WTC11 (cell line): ENCODE measurements at regions not wholly inside any gene's neighbourhood (a gene's known extent, or its start where the extent isn't known, plus 50 kb on each side); places are given as distances from the start of the nearest gene placed in this dataset.

Experiments used
- ATAC-seq: fragments of 200-7000 bp; cut with Tn5 transposase; 2 replicates; pipeline ENCODE4 v1.10.0; 2021; ENCODE audit warnings: mild to moderate bottlenecking, moderate library complexity
- CTCF ChIA-PET: fragments of 300-600 bp; sonication (Branson Sonifier 250); formaldehyde crosslinking; loops from one replicate; lab custom pipeline; 2021; ENCODE audit warnings: antibody characterized with exemption; lab: Charles Lee
- POLR2A ChIA-PET: fragments of 350-600 bp; sonication (Branson Sonifier 250); formaldehyde crosslinking; loops from one replicate; lab custom pipeline; 2021; ENCODE audit warnings: antibody characterized with exemption; lab: Charles Lee
- DNase-seq: peaks from one replicate; pipeline ENCODE4 v3.0.0; 2021; ENCODE audit warnings: low spot score
- H3K27ac Mint-ChIP-seq: 2 replicates; pipeline ENCODE4 v1.8.0; 2021; ENCODE audit warnings: mixed read lengths
- H3K27me3 Mint-ChIP-seq: 2 replicates; pipeline ENCODE4 v1.8.0; 2021; ENCODE audit warnings: low read depth, mild to moderate bottlenecking, moderate library complexity, mixed read lengths
- H3K36me3 Mint-ChIP-seq: 2 replicates; pipeline ENCODE4 v1.8.0; 2021; ENCODE audit warnings: mixed read lengths
- H3K4me1 Mint-ChIP-seq: 2 replicates; pipeline ENCODE4 v1.8.0; 2022; ENCODE audit warnings: mixed read lengths
- H3K4me3 Mint-ChIP-seq: 2 replicates; pipeline ENCODE4 v1.8.0; 2021; ENCODE audit warnings: mild to moderate bottlenecking, moderate library complexity, mixed read lengths
- H3K9me3 Mint-ChIP-seq: 2 replicates; pipeline ENCODE4 v1.8.0; 2021; ENCODE audit warnings: mixed read lengths
- JUN ChIP-seq: sonication (generic); formaldehyde crosslinking; IDR thresholded peaks from 2 replicates; pipeline ENCODE4 v1.8.0; 2023; ENCODE audit warnings: mild to moderate bottlenecking, missing genetic modification reagents
- MYBL2 ChIP-seq: sonication (generic); formaldehyde crosslinking; IDR thresholded peaks from 2 replicates; pipeline ENCODE4 v1.8.1; 2023; ENCODE audit warnings: mild to moderate bottlenecking, moderate library complexity, missing genetic modification reagents
- NR1H2 ChIP-seq: sonication (generic); formaldehyde crosslinking; IDR thresholded peaks from 2 replicates; pipeline ENCODE4 v1.9.0; 2021; ENCODE audit warnings: mild to moderate bottlenecking, moderate library complexity, missing genetic modification reagents
- NR2C2 ChIP-seq: sonication (generic); formaldehyde crosslinking; IDR thresholded peaks from 2 replicates; pipeline ENCODE4 v1.8.0; 2022; ENCODE audit warnings: mild to moderate bottlenecking, missing genetic modification reagents
- RORB ChIP-seq: fragments of 250-450 bp; sonication (Bioruptor Pico); IDR thresholded peaks from 2 replicates; pipeline ENCODE4 v1.9.0; 2021; ENCODE audit warnings: mild to moderate bottlenecking
- SMAD3 ChIP-seq: sonication (generic); formaldehyde crosslinking; IDR thresholded peaks from 2 replicates; pipeline ENCODE4 v1.8.0; 2022; ENCODE audit warnings: missing genetic modification reagents, mild to moderate bottlenecking, borderline replicate concordance
- TCF7 ChIP-seq: sonication (generic); formaldehyde crosslinking; IDR thresholded peaks from 2 replicates; pipeline ENCODE4 v1.8.0; 2022; ENCODE audit warnings: mild to moderate bottlenecking, low read depth, missing genetic modification reagents, moderate library complexity
- TEAD1 ChIP-seq: sonication (generic); formaldehyde crosslinking; IDR thresholded peaks from 2 replicates; pipeline ENCODE4 v1.8.0; 2022; ENCODE audit warnings: mild to moderate bottlenecking, missing genetic modification reagents
- ZNF232 ChIP-seq: sonication (generic); formaldehyde crosslinking; IDR thresholded peaks from 2 replicates; pipeline ENCODE4 v1.8.0; 2022; ENCODE audit warnings: mild to moderate bottlenecking, missing genetic modification reagents
- ZNF396 ChIP-seq: fragments of 250-450 bp; sonication (Bioruptor Pico); IDR thresholded peaks from 2 replicates; pipeline ENCODE4 v1.8.0; 2021; ENCODE audit warnings: mild to moderate bottlenecking, moderate library complexity, borderline replicate concordance
- ZNF671 ChIP-seq: fragments of 250-450 bp; sonication (Bioruptor Pico); IDR thresholded peaks from 2 replicates; pipeline ENCODE4 v1.8.0; 2021; ENCODE audit warnings: mild to moderate bottlenecking
- TF ChIP-seq, protein P1 (sequence below): sonication (generic); formaldehyde crosslinking; IDR thresholded peaks from 2 replicates; pipeline ENCODE4 v1.8.1; 2022; ENCODE audit warnings: missing genetic modification reagents, borderline replicate concordance
- TF ChIP-seq, protein P2 (sequence below): sonication (generic); formaldehyde crosslinking; conservative IDR thresholded peaks from 2 replicates; pipeline ENCODE4 v1.8.1; 2022; ENCODE audit warnings: mild to moderate bottlenecking, missing genetic modification reagents
- TF ChIP-seq, protein P3 (sequence below): sonication (generic); formaldehyde crosslinking; IDR thresholded peaks from 2 replicates; pipeline ENCODE4 v1.8.0; 2022; ENCODE audit warnings: mild to moderate bottlenecking, missing genetic modification reagents
- TF ChIP-seq, protein P4 (sequence below): sonication (generic); formaldehyde crosslinking; IDR thresholded peaks from 2 replicates; pipeline ENCODE4 v1.8.1; 2023; ENCODE audit warnings: mild to moderate bottlenecking, missing genetic modification reagents, moderate library complexity
- TF ChIP-seq, protein P5 (sequence below): sonication (generic); formaldehyde crosslinking; IDR thresholded peaks from 2 replicates; pipeline ENCODE4 v1.8.0; 2022; ENCODE audit warnings: mild to moderate bottlenecking, missing genetic modification reagents
- TF ChIP-seq, protein P6 (sequence below): sonication (generic); formaldehyde crosslinking; IDR thresholded peaks from 2 replicates; pipeline ENCODE4 v1.8.1; 2023; ENCODE audit warnings: mild to moderate bottlenecking, missing genetic modification reagents, borderline replicate concordance
- TF ChIP-seq, protein P7 (sequence below): sonication (generic); formaldehyde crosslinking; conservative IDR thresholded peaks from 2 replicates; pipeline ENCODE4 v1.8.1; 2023; ENCODE audit warnings: mild to moderate bottlenecking, low read depth, missing genetic modification reagents, moderate library complexity
- TF ChIP-seq, protein P8 (sequence below): sonication (generic); formaldehyde crosslinking; IDR thresholded peaks from 2 replicates; pipeline ENCODE4 v1.8.1; 2023; ENCODE audit warnings: mild to moderate bottlenecking, missing genetic modification reagents

DNA sequence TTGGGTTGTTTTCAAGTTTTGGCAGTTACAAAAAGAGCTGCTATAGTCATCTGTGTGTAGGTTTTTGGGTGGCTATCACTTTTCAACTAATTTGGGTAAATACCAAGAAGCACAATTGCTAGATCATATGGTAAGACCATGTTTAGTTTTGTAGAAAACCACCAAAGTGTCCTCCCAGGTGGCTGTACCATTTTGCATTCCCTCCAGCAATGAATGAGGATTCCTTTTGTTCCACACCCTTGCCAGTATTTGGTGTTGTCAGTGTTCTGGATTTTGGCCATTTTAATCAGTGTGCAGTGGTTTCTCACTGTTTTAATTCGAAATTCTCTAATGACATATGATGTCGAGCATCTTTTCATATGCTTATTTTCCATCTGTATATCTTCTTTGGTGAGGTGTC is 457.5 kb upstream of the ARID1B start (continued):
- TF ChIP-seq, protein P1, sequence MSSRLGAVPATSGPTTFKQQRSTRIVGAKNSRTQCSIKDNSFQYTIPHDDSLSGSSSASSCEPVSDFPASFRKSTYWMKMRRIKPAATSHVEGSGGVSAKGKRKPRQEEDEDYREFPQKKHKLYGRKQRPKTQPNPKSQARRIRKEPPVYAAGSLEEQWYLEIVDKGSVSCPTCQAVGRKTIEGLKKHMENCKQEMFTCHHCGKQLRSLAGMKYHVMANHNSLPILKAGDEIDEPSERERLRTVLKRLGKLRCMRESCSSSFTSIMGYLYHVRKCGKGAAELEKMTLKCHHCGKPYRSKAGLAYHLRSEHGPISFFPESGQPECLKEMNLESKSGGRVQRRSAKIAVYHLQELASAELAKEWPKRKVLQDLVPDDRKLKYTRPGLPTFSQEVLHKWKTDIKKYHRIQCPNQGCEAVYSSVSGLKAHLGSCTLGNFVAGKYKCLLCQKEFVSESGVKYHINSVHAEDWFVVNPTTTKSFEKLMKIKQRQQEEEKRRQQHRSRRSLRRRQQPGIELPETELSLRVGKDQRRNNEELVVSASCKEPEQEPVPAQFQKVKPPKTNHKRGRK (CRISPR knock-in tag) = no peak
- TF ChIP-seq, protein P2, sequence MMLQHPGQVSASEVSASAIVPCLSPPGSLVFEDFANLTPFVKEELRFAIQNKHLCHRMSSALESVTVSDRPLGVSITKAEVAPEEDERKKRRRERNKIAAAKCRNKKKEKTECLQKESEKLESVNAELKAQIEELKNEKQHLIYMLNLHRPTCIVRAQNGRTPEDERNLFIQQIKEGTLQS (CRISPR knock-in tag) = no peak
- TF ChIP-seq, protein P3, sequence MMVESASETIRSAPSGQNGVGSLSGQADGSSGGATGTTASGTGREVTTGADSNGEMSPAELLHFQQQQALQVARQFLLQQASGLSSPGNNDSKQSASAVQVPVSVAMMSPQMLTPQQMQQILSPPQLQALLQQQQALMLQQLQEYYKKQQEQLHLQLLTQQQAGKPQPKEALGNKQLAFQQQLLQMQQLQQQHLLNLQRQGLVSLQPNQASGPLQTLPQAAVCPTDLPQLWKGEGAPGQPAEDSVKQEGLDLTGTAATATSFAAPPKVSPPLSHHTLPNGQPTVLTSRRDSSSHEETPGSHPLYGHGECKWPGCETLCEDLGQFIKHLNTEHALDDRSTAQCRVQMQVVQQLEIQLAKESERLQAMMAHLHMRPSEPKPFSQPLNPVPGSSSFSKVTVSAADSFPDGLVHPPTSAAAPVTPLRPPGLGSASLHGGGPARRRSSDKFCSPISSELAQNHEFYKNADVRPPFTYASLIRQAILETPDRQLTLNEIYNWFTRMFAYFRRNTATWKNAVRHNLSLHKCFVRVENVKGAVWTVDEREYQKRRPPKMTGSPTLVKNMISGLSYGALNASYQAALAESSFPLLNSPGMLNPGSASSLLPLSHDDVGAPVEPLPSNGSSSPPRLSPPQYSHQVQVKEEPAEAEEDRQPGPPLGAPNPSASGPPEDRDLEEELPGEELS (CRISPR knock-in tag) = no peak
- no peak for TF ChIP-seq ZNF671
- no peak for TF ChIP-seq RORB (CRISPR knock-in tag)
- TF ChIP-seq SMAD3 (CRISPR knock-in tag) = no peak

DNA sequence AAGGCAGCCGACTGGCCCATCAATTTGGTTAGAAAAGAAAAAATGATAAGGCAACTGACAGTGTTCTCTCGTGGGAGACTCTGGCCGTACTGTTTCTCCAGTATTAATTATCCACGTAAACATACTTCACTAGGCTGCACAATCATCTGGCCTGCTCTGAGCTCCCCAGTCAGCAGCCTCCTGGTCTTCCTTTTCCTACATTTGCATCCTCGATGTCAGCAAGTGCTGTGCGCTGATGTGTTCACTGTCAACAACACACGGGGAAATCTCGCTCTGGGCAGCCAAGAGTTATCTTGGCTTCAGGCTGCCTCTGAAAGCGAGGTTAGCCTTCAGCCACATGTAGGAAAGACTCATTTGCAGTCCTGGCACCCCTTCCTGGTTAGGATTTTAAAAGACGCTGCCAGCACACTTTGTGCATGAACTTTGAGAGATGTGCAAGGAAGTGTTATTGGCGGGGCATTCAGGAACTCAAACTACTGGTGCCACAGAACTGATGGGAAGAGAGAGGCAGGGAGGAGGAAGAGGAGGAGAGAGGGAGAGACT is 460.5 kb upstream of the ARID1B start:
- Mint-ChIP-seq H3K27ac (no peak overlapping the region), H3K36me3 (no peaks in the 10 kb centered on the region), H3K4me3 (no peak overlapping the region)
- no peak for DNase-seq
- POLR2A ChIA-PET = no interaction called here
- no peak for TF ChIP-seq MYBL2 (CRISPR knock-in tag)
- TF ChIP-seq, protein P4, sequence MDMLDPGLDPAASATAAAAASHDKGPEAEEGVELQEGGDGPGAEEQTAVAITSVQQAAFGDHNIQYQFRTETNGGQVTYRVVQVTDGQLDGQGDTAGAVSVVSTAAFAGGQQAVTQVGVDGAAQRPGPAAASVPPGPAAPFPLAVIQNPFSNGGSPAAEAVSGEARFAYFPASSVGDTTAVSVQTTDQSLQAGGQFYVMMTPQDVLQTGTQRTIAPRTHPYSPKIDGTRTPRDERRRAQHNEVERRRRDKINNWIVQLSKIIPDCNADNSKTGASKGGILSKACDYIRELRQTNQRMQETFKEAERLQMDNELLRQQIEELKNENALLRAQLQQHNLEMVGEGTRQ (CRISPR knock-in tag) = no peak
- TF ChIP-seq, protein P5, sequence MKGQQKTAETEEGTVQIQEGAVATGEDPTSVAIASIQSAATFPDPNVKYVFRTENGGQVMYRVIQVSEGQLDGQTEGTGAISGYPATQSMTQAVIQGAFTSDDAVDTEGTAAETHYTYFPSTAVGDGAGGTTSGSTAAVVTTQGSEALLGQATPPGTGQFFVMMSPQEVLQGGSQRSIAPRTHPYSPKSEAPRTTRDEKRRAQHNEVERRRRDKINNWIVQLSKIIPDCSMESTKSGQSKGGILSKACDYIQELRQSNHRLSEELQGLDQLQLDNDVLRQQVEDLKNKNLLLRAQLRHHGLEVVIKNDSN (CRISPR knock-in tag) = no peak
- TF ChIP-seq JUN (CRISPR knock-in tag) = no peak
- TF ChIP-seq, protein P6, sequence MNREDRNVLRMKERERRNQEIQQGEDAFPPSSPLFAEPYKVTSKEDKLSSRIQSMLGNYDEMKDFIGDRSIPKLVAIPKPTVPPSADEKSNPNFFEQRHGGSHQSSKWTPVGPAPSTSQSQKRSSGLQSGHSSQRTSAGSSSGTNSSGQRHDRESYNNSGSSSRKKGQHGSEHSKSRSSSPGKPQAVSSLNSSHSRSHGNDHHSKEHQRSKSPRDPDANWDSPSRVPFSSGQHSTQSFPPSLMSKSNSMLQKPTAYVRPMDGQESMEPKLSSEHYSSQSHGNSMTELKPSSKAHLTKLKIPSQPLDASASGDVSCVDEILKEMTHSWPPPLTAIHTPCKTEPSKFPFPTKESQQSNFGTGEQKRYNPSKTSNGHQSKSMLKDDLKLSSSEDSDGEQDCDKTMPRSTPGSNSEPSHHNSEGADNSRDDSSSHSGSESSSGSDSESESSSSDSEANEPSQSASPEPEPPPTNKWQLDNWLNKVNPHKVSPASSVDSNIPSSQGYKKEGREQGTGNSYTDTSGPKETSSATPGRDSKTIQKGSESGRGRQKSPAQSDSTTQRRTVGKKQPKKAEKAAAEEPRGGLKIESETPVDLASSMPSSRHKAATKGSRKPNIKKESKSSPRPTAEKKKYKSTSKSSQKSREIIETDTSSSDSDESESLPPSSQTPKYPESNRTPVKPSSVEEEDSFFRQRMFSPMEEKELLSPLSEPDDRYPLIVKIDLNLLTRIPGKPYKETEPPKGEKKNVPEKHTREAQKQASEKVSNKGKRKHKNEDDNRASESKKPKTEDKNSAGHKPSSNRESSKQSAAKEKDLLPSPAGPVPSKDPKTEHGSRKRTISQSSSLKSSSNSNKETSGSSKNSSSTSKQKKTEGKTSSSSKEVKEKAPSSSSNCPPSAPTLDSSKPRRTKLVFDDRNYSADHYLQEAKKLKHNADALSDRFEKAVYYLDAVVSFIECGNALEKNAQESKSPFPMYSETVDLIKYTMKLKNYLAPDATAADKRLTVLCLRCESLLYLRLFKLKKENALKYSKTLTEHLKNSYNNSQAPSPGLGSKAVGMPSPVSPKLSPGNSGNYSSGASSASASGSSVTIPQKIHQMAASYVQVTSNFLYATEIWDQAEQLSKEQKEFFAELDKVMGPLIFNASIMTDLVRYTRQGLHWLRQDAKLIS (CRISPR knock-in tag) = no peak
- TF ChIP-seq ZNF396 (CRISPR knock-in tag) = no peak
- no peak for TF ChIP-seq TEAD1 (CRISPR knock-in tag)
- TF ChIP-seq, all 79 proteins: peak for 0
- ATAC-seq = no peak
- Mint-ChIP-seq H3K27me3 (no peaks in the 10 kb centered on the region), H3K9me3 (no peaks in the 10 kb centered on the region), H3K4me1 (peaks cover 6% of the 10 kb centered on the region; the same call in 1 of the 2 replicates)
- CTCF ChIA-PET = no interaction called here

DNA sequence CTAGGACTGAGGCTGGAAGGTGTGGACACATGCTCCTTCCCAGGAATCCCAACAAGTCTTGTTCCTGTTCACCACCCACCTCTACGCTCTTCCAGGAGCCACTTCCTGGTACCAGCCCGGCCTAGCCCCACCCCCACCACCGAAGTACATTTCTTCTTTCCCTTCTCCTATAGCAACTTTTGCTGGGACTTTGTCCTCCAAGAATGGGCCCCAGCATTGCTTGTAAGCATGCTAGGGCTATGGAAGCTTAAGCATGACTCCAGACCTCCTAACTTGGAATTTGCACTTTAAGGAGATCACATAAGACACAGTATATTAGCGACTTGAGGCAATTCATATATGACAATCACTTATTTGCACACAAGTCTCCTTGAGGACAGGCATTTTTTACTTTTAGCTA is 462.0 kb upstream of the ARID1B start:
- Mint-ChIP-seq H3K9me3 (peaks cover 13% of the 10 kb centered on the region), H3K27ac (no peak overlapping the region), H3K4me3 (no peak overlapping the region), H3K36me3 (no peaks in the 10 kb centered on the region), H3K27me3 (no peaks in the 10 kb centered on the region), H3K4me1 (peaks cover 6% of the 10 kb centered on the region; the same call in 1 of the 2 replicates)
- no peak for ATAC-seq
- ChIA-PET CTCF (no interaction called here), POLR2A (no interaction called here)
- no peak for DNase-seq
- TF ChIP-seq ZNF232 (CRISPR knock-in tag) (no peak), TCF7 (CRISPR knock-in tag) (no peak), NR2C2 (CRISPR knock-in tag) (no peak), NR1H2 (CRISPR knock-in tag) (no peak)
- TF ChIP-seq, protein P7, sequence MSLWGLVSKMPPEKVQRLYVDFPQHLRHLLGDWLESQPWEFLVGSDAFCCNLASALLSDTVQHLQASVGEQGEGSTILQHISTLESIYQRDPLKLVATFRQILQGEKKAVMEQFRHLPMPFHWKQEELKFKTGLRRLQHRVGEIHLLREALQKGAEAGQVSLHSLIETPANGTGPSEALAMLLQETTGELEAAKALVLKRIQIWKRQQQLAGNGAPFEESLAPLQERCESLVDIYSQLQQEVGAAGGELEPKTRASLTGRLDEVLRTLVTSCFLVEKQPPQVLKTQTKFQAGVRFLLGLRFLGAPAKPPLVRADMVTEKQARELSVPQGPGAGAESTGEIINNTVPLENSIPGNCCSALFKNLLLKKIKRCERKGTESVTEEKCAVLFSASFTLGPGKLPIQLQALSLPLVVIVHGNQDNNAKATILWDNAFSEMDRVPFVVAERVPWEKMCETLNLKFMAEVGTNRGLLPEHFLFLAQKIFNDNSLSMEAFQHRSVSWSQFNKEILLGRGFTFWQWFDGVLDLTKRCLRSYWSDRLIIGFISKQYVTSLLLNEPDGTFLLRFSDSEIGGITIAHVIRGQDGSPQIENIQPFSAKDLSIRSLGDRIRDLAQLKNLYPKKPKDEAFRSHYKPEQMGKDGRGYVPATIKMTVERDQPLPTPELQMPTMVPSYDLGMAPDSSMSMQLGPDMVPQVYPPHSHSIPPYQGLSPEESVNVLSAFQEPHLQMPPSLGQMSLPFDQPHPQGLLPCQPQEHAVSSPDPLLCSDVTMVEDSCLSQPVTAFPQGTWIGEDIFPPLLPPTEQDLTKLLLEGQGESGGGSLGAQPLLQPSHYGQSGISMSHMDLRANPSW (CRISPR knock-in tag) = no peak
- TF ChIP-seq, protein P8, sequence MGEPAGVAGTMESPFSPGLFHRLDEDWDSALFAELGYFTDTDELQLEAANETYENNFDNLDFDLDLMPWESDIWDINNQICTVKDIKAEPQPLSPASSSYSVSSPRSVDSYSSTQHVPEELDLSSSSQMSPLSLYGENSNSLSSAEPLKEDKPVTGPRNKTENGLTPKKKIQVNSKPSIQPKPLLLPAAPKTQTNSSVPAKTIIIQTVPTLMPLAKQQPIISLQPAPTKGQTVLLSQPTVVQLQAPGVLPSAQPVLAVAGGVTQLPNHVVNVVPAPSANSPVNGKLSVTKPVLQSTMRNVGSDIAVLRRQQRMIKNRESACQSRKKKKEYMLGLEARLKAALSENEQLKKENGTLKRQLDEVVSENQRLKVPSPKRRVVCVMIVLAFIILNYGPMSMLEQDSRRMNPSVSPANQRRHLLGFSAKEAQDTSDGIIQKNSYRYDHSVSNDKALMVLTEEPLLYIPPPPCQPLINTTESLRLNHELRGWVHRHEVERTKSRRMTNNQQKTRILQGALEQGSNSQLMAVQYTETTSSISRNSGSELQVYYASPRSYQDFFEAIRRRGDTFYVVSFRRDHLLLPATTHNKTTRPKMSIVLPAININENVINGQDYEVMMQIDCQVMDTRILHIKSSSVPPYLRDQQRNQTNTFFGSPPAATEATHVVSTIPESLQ = no peak
